Posterior vena cava (tissue), 2 donors: ENCODE measurements at regions not wholly inside any gene's neighbourhood (a gene's known extent, or its start where the extent isn't known, plus 50 kb on each side); places are given as distances from the start of the nearest gene placed in this dataset.
"Not testable (repeated sequence)": the region's sequence is repeated elsewhere in the genome, so short reads cannot be mapped to it uniquely, and the experiment has no call there.

Experiments used
- DNase-seq: peaks from one replicate; pipeline ENCODE4 v3.0.0-alpha.2; 2020; ENCODE audit warnings: low spot score
- intact Hi-C, 2 donors: fragments of 100-400 bp; cut with DNase I; formaldehyde crosslinking; loops; one replicate each; pipeline versions ENCODE4 v1.14.1 to v1.14.2; 2022 to 2023
- donor health status: DM: yes; HTN: yes; CAD: no.
- donor health status: DM: yes; HTN: yes; CAD: no.

DNA sequence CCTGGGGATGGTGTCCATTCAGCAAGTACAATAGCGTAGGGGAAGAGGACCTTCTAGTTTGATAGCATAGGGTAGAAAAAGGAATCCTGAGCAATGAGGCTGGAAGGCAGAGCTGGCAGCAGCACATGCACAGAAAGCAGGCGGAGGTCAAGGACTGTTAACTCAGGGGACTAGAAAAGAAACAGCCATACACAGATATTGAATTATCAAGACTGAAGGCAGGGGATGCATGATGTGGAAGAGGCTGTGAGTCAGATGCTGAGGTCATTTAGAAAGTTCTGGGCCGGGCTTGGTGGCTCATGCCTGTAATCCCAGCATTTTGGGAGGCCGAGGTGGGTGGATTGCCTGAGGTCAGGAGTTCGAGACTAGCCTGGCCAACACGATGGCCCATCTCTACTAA lies 65.6 kb downstream of the OPTC start:
- peak; percentile 78 for DNase-seq
- intact Hi-C loops, result loop anchor here in 1 of 2 donors (5.0 kb wide), 2 partner anchors 43 to 52 kb away; no protein-coding TSS in a partner anchor

DNA sequence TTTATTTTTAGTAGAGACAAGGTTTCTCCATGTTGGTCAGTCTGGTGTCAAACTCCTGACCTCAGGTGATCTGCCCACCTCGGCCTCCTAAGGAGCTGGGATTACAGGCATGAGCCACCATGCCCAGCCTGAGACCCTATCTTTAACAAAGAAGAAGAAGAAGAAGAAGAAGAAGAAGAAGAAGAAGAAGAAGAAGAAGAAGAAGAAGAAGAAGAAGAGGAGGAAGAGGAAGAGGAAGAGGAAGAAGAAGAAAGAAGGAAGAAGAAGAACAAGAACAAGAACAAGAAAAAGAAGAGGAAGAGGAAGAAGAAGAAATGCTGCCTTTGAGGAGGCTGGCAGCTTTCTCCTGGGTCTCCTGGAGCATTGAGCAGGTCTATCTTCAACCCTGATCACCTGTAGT lies 64.9 kb upstream of the ATP2B4 start:
- DNase-seq, result peak; percentile 19
- intact Hi-C loops, result not testable (repeated sequence)

DNA sequence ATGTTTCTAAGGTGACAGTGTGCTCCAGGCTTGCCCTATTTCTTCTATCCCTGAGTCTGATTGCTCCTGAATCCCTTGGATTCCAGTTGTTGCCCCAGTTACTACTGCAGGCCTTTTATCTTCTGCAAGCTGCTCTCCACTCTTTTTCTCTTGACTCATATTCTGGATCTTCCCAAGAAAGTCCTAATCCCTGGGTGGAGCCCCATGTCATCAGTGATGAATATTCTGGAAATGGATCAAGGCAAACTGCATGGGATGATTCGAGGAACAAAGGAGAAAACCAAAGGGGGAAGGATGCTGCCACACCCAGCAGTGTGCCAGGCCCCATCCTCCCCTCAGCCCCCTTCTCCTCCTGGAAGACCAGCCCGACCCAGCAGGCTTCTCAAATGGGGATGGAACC lies 63.3 kb upstream of the ATP2B4 start:
- intact Hi-C loops, result no loop called here

DNA sequence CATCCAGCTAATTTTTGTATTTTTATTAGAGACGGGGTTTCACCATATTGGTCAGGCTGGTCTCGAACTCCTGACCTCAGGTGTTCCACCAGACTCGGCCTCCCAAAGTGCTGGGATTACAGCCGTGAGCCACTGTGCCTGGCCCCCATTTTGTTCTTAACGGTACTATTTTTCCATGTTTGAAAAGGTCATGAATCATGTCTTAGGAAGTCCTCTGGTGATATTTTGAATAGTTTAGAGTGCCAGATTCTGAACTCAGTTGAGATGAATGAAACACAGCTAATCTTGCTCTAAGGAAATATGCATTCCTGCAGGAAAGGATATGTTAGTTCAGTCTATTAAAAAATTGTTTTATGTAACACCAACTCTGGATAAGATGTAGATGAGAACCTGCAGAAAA lies 62.6 kb upstream of the ATP2B4 start:
- intact Hi-C loops, result no loop called here
- peak; percentile 35 for DNase-seq

More for the DNA sequence above, 63.3 kb upstream of the ATP2B4 start:
- DNase-seq, result peak; percentile 43

DNA sequence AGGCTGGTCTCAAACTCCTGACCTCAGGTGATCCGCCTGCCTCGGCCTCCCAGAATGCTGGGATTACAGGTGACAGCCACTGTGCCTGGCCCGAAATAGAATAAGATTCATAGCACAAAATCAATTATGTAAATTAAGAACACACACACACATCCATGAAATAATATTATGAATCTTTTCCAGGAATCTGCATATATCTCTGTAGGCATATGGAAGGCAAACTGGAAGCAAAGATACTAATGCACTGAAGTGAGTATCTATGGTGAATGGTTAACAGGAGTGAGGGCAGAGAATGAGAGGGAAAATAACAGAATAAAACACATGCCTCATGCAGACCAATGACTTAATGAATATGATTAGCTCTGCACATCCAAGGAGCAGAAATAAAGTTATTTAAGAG lies 61.6 kb upstream of the ATP2B4 start:
- DNase-seq, result no peak
- intact Hi-C loops, result no loop called here

DNA sequence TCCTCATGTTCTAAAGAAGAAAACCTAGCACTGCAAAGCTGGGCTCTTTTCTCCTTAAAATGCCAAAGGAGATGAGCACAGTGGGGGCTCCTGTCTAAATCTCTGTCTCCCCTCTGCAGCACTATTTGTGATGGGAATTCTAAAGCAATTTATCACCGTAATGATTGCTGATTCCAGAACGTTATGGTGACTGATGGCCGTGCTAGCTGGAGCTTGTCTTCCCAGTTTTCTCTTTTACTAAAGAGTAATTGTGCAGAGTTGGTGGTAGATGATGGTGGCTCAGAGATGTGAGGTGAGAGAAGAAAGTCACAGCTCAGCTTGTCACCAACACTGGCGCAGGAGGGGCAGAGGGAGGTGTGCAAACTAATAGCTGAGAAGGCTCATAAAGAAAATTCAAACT lies 60.7 kb upstream of the ATP2B4 start:
- intact Hi-C loops, result no loop called here
- peak; percentile 12 for DNase-seq

DNA sequence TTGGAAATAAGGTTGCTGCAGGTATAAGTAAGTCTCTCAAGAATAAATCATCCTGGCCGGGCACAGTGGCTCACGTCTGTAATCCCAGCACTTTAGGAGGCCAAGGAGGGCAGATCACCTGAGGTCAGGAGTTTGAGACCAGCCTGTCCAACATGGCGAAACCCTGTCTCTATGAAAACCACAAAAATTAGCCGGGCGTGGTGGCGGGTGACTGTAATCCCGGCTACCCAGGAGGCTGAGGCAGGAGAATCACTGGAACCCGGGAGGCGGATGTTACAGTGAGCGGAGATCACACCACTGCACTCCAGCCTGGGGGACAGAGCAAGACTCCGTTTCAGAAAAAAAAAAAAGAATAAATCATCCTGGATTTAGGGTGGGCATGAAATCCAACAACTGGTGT lies 59.7 kb upstream of the ATP2B4 start:
- intact Hi-C loops, result not testable (repeated sequence)

DNA sequence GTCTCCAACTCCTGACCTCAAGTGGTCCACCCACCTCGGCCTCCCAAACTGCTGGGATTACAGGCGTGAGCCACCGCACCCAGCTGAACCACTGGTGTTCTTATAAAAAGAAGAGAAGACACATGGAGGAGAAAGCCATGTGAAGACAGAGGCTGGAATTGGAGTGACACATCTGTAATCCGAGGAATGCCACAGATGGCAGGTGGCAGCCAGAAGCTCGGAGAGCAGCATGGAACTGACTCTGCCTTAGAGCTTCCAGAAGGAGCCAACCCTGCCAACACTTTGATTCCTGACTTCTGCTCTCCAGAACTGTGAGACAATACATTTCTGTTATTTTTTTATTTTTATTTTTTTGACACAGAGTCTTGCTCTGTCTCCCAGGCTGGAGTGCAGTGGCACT lies 59.0 kb upstream of the ATP2B4 start:
- intact Hi-C loops, result no loop called here
- DNase-seq, result no peak

More for the DNA sequence above, 59.7 kb upstream of the ATP2B4 start:
- DNase-seq, result not testable (repeated sequence)

DNA sequence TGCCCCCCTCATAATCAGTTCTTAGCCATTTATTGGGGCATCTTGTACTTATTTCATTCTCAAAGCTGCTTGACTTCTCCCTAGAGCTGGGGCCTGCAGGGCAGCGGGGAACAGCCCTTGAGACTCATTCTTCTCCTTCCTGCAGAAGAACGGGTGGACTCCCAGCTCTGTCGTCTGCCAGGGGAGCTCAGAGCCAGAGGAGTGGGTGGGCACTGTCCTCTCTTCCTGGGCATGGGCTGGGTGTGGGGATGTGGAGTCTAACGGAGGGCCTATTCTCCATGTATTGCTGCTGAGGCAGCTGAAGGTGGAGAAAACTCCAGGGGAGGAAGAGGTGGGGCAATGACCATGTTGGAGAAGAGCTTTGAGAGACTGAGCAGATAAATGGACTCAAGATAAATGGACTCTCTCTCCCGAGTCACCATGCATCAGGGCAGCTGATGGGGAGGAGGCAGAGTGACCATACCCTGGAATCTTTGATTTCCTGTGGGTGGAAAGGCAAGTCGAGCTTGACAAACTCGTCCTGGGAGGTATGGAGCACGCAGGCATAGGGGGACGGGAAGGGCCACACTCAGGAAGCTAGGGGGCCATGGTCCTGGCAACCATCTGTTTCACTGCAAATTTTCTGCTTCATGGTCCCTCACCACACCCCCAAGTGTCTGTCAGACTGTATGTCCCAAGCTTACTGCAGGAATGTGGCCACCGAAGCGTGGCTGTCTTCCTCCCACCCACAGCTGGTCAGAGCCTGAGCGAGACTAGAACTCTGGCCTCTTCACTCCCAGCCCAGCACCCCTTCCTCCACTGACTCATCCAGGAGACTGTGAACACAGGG lies 56.9 kb upstream of the ATP2B4 start:
- DNase-seq, result no peak
- intact Hi-C loops, result no loop called here

DNA sequence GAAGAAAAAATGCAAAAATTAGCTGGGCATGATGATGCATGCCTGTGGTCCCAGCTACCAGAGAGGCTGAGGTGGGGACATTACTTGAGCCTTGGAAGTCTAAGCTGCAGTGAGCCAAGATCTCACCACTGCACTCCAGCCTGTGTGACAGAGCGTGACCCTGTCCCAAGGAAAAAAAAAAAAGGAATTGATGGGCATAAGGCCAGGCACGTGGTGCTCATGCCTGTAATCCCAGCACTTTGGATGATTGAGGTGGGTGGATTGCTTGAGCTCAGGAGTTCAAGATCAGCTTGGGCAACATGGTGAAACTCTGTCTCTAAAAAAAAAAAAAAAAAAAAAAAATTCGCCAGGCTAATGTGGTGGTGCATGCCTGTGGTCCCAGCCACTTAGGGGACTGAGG lies 55.8 kb upstream of the ATP2B4 start:
- intact Hi-C loops, result no loop called here
- DNase-seq, result no peak

DNA sequence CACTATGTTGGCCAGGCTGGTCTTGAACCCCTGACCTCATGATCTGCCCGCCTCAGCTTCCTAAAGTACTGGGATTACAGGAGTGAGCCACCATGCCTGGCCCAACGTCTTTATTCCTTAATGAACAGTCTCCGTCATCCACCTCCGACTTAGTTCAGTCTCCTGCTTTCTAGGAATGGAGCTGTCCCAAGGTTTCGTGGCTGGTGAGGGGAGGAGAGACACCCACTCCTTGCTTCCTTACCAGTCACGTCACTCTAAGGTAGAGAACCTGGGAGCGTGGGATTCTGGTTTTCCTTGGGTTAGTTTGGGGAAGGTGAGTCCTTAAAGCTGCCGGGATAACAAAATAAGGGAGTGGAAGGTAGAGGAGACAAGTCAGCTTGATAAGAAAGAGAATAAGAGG lies 55.0 kb upstream of the ATP2B4 start:
- intact Hi-C loops, result no loop called here
- no peak for DNase-seq

DNA sequence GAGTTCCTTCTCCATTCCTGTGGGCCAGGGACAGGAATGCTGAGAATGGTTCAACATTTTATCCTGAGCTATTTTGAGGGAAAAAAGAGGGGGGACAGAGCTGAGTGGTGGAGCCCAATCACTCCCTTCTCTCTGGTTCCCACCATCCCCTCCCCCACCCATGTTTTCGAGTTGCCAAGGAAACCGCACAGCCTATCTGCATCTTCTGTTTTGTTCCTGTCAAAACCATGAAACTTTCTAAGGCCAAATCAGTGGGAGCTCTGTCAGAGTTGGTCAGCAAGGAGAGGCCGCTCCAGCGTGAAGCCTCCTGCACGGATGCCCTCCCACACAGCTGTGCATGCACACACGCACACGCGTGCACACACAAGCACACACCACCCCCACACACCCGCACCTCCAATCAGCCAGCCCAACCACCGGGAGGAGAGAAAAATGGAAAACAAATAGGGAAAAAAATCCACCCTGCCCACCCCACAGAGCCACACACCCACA lies 54.5 kb upstream of the ATP2B4 start:
- DNase-seq, result no peak
- intact Hi-C loops, result no loop called here

DNA sequence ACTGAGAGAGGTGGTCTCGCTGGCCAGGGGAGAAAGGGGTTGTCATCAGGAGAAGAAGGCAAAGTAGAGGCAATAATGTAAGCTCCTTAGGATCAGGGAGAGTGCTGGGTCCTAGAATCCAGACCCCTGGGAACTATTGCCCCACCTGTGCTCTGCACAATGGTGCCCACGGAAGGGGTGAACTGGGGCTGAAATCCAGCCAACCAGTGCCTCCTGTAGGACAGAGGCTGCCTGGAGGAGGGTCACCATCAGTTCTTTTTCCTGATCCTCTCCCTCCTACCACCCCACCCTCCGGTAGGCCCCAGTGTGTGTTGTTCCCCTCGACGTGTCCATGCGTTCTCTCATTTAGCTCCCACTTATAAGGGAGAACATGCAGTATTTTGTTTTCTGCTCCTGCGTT lies 52.9 kb upstream of the ATP2B4 start:
- intact Hi-C loops, result no loop called here
- no peak for DNase-seq
